HCT116 (cell line): ENCODE measurements at regions not wholly inside any gene's neighbourhood (a gene's known extent, or its start where the extent isn't known, plus 50 kb on each side); places are given as distances from the start of the nearest gene placed in this dataset.

ENCODE experiments used
- ATAC-seq: fragments of 200-7000 bp; cut with Tn5 transposase; 2 replicates; pipeline ENCODE4 v1.9.1; 2020; ENCODE audit warnings: mild to moderate bottlenecking, moderate library complexity
- BruUV-seq: library from RNA; stranded (reverse); fragments of 400-500 nt; replicated peaks from 2 replicates; lab custom pipeline; 2021; lab: Mats Ljungman, UMichigan
- CTCF ChIA-PET: fragments of 300-600 bp; sonication (Branson Sonifier 250); formaldehyde crosslinking; loops from one replicate; lab custom pipeline; 2021; ENCODE audit warnings: antibody characterized with exemption; lab: Charles Lee
- POLR2A ChIA-PET: fragments of 300-600, 350-600 bp; sonication (Branson Sonifier 250); formaldehyde crosslinking; loops from one replicate; lab custom pipeline; 2021; ENCODE audit warnings: antibody characterized with exemption; lab: Charles Lee
- RAD21 ChIA-PET, 2 experiments: fragments of 300-600 bp; sonication (Branson Sonifier 250); formaldehyde crosslinking; loops; one replicate each; lab custom pipeline; 2023; ENCODE audit warnings: low total read pairs in 2 of 2; ENCODE audit not compliant: uncharacterized antibody in 2 of 2, unreplicated experiment in 2 of 2, low non-redundant PET in 1 of 2; lab: Charles Lee
- DNase-seq: peaks from one replicate; pipeline ENCODE4 v3.0.0-alpha.2; 2010; ENCODE audit warnings: low read depth, low spot score
- H2AFZ ChIP-seq: fragments of 200-600 bp; shearing (Covaris generic), sonication (generic); 2 replicates; pipeline ENCODE4 v1.6.1; 2017; ENCODE audit warnings: low read depth, mixed run types, mixed read lengths, antibody characterized with exemption, low read length; ENCODE audit not compliant: poor library complexity, severe bottlenecking
- H3K27ac ChIP-seq: 2 replicates; pipeline ENCODE4 v1.5.1; 2012; ENCODE audit warnings: low read depth, low read length
- H3K27me3 ChIP-seq: fragments of 200-600 bp; sonication (generic); 2 replicates; pipeline ENCODE4 v1.6.1; 2016; ENCODE audit warnings: mixed run types, low read length, mixed read lengths; ENCODE audit not compliant: insufficient read depth
- H3K36me3 ChIP-seq, 2 experiments: fragments of 200-500 bp in 1 of 2; fragments of 200-600 bp in 1 of 2; sonication (Bioruptor generic) in 1 of 2; sonication (generic) in 1 of 2; 2 replicates each; pipeline versions ENCODE4 v1.5.1 to v1.6.1; 2014 to 2016; ENCODE audit warnings: low read length in 2 of 2, inconsistent platforms in 1 of 2, mixed read lengths in 1 of 2, mixed run types in 1 of 2; ENCODE audit not compliant: insufficient read depth in 2 of 2, control insufficient read depth in 1 of 2
- H3K4me1 ChIP-seq, 2 experiments: fragments of 200-600 bp in 1 of 2; sonication (generic) in 1 of 2; 2 replicates each; pipeline versions ENCODE4 v1.5.1 to v1.6.1; 2012 to 2017; ENCODE audit warnings: low read length in 2 of 2, inconsistent platforms in 1 of 2, mild to moderate bottlenecking in 1 of 2, mixed read lengths in 1 of 2, mixed run types in 1 of 2, moderate library complexity in 1 of 2; ENCODE audit not compliant: insufficient read depth in 2 of 2, control insufficient read depth in 1 of 2
- H3K4me2 ChIP-seq: fragments of 200-600 bp; sonication (generic); 2 replicates; pipeline ENCODE4 v1.6.1; 2017; ENCODE audit warnings: mixed run types, low read length, mixed read lengths
- H3K4me3 ChIP-seq, 2 experiments: fragments of 200-600 bp in 1 of 2; sonication (generic) in 1 of 2; replicated peaks in 1 of 2; 2 replicates each; pipeline ENCODE4 v1.5.1; 2011 to 2016; ENCODE audit warnings: low read length in 2 of 2, control low read depth in 1 of 2, low read depth in 1 of 2, mild to moderate bottlenecking in 1 of 2, mixed read lengths in 1 of 2, mixed run types in 1 of 2
- H3K79me2 ChIP-seq: fragments of 200-600 bp; sonication (generic); 2 replicates; pipeline ENCODE4 v1.6.1; 2017; ENCODE audit warnings: mild to moderate bottlenecking, mixed run types, low read length, moderate library complexity, mixed read lengths; ENCODE audit not compliant: insufficient read depth
- H3K9ac ChIP-seq: fragments of 200-600 bp; sonication (generic); 2 replicates; pipeline ENCODE4 v1.6.1; 2016; ENCODE audit warnings: low read length, mixed read lengths
- H3K9me2 ChIP-seq: fragments of 200-600 bp; sonication (generic), shearing (Covaris generic); 2 replicates; pipeline ENCODE4 v1.6.1; 2017; ENCODE audit warnings: mixed run types, mild to moderate bottlenecking, moderate library complexity; ENCODE audit not compliant: insufficient read depth
- H3K9me3 ChIP-seq, 2 experiments: fragments of 200-500 bp in 1 of 2; fragments of 200-600 bp in 1 of 2; sonication (Bioruptor generic) in 1 of 2; sonication (generic) in 1 of 2; 2 replicates each; pipeline ENCODE4 v1.6.1; 2014 to 2017; ENCODE audit warnings: low read length in 2 of 2, mixed read lengths in 2 of 2, inconsistent platforms in 1 of 2, low read depth in 1 of 2, mild to moderate bottlenecking in 1 of 2, mixed run types in 1 of 2, moderate library complexity in 1 of 2; ENCODE audit not compliant: control insufficient read depth in 1 of 2, insufficient read depth in 1 of 2
- H4K20me1 ChIP-seq: fragments of 200-600 bp; sonication (generic), shearing (Covaris generic); 2 replicates; pipeline ENCODE4 v1.6.1; 2017; ENCODE audit warnings: mixed run types, mild to moderate bottlenecking, moderate library complexity; ENCODE audit not compliant: insufficient read depth
- EGR1 ChIP-seq: IDR thresholded peaks from 2 replicates; pipeline ENCODE4 v1.6.1; 2012; ENCODE audit warnings: low read depth
- ELF1 ChIP-seq: IDR thresholded peaks from 2 replicates; pipeline ENCODE4 v1.6.1; 2012; ENCODE audit warnings: low read depth, borderline replicate concordance
- EZH2phosphoT487 ChIP-seq: fragments of 200-600 bp; IDR thresholded peaks from 2 replicates; pipeline ENCODE4 v1.6.1; 2018; ENCODE audit warnings: antibody characterized with exemption, borderline replicate concordance
- MAX ChIP-seq: IDR thresholded peaks from 2 replicates; pipeline ENCODE4 v1.6.1; 2012
- REST ChIP-seq: IDR thresholded peaks from 2 replicates; pipeline ENCODE4 v1.6.1; 2012; ENCODE audit warnings: low read depth
- SRF ChIP-seq: IDR thresholded peaks from 2 replicates; pipeline ENCODE4 v1.6.1; 2012; ENCODE audit warnings: low read depth
- TCF7L2 ChIP-seq: IDR thresholded peaks from 2 replicates; pipeline ENCODE4 v1.7.0; 2011; ENCODE audit warnings: borderline replicate concordance, inconsistent platforms; ENCODE audit not compliant: insufficient read depth, insufficient read length; ENCODE audit errors: extremely low read depth
- YY1 ChIP-seq: IDR thresholded peaks from 2 replicates; pipeline ENCODE4 v1.6.1; 2011; ENCODE audit warnings: low read length, low read depth, moderate library complexity, mild to moderate bottlenecking; ENCODE audit not compliant: insufficient replicate concordance; ENCODE audit errors: extremely low read depth
- ZNF274 ChIP-seq: fragments of 200-500 bp; sonication (Bioruptor generic); IDR thresholded peaks from 2 replicates; pipeline ENCODE4 v1.6.1; 2014; ENCODE audit warnings: mild to moderate bottlenecking, low read depth, low read length, inconsistent platforms
- intact Hi-C: fragments of 100-400 bp; cut with micrococcal nuclease; formaldehyde crosslinking; loops from 2 replicates; pipeline ENCODE4 v1.10.0; 2022
- TF ChIP-seq, protein P1 (sequence below), 3 experiments: fragments of 200-600 bp in 1 of 3; sonication (generic) in 1 of 3; IDR thresholded peaks in 2 of 3; conservative IDR thresholded peaks in 1 of 3; 2 replicates each; pipeline ENCODE4 v1.5.1; 2012 to 2017; ENCODE audit warnings: low read depth in 2 of 3, low read length in 2 of 3, antibody characterized with exemption in 1 of 3, borderline replicate concordance in 1 of 3, control low read depth in 1 of 3, mild to moderate bottlenecking in 1 of 3, mixed read lengths in 1 of 3, mixed run types in 1 of 3, moderate library complexity in 1 of 3; ENCODE audit not compliant: insufficient read depth in 1 of 3

DNA sequence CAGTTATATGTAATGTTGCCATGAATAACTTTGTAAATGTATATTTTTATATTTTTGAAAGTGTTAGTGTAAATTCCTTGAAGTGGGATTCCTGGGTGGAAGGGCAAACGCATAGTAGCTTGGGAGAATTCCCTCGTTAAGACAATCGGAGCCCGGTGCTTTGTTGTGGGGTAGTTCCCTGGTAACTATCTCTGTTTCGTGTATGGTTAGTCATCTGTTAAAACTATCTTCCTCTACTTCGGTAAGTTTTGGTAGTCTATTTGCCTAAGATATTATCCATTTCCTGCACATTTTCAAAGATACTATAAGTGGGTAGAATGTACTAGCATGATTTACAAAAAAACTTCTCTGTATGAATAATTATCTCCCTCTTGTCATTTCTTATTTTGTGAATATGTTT, 113.8 kb upstream of the NRXN1 start (continued):
- TF ChIP-seq, protein P1, sequence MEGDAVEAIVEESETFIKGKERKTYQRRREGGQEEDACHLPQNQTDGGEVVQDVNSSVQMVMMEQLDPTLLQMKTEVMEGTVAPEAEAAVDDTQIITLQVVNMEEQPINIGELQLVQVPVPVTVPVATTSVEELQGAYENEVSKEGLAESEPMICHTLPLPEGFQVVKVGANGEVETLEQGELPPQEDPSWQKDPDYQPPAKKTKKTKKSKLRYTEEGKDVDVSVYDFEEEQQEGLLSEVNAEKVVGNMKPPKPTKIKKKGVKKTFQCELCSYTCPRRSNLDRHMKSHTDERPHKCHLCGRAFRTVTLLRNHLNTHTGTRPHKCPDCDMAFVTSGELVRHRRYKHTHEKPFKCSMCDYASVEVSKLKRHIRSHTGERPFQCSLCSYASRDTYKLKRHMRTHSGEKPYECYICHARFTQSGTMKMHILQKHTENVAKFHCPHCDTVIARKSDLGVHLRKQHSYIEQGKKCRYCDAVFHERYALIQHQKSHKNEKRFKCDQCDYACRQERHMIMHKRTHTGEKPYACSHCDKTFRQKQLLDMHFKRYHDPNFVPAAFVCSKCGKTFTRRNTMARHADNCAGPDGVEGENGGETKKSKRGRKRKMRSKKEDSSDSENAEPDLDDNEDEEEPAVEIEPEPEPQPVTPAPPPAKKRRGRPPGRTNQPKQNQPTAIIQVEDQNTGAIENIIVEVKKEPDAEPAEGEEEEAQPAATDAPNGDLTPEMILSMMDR (IDR thresholded peaks at IDR 0.05 in 2 of 3, conservative IDR thresholded peaks at IDR 0.05 in 1 of 3; ENCODE audit: borderline replicate concordance in 1 of 3, insufficient read depth in 1 of 3, low read depth in 2 of 3, low read length in 2 of 3) = no peak
- no peak for TF ChIP-seq EZH2phosphoT487
- TF ChIP-seq, all 23 proteins: peak for 0

- no peak overlapping the region for H3K9ac ChIP-seq
- no peak overlapping the region for H3K4me2 ChIP-seq
- no TSS peak for BruUV-seq
- H3K4me1 ChIP-seq = no peaks in the 10 kb centered on the region
- no peak overlapping the region for H3K27ac ChIP-seq
- H2AFZ ChIP-seq = no peak overlapping the region
- no peak for DNase-seq
- ChIA-PET CTCF (no interaction called here), POLR2A (no interaction called here), RAD21 (no interaction called here)
- intact Hi-C loops = no loop called here
- H3K79me2 ChIP-seq = no peaks in the 10 kb centered on the region
- no peaks in the 10 kb centered on the region for H3K27me3 ChIP-seq
- H3K36me3 ChIP-seq = no peaks in the 10 kb centered on the region
- H3K4me3 ChIP-seq = no peak overlapping the region
- no peaks in the 10 kb centered on the region for H4K20me1 ChIP-seq
- no peaks in the 10 kb centered on the region for H3K9me3 ChIP-seq
- no peak for ATAC-seq
- TF ChIP-seq TCF7L2 (no peak), REST (no peak), EZH2phosphoT487 (no peak), ELF1 (no peak), ZNF274 (no peak), EGR1 (no peak), MAX (no peak), YY1 (no peak), SRF (no peak)
- TF ChIP-seq, all 23 proteins: peak for 0
- H3K9me2 ChIP-seq = no peaks in the 10 kb centered on the region
These were observed 88.9 kb upstream of the NRXN1 start for GRCh38 chr2:51120754-51121280.
